ENCODE measurements at regions not wholly inside any gene's neighbourhood (a gene's known extent, or its start where the extent isn't known, plus 50 kb on each side); places are given as distances from the start of the nearest gene placed in this dataset.

DNA sequence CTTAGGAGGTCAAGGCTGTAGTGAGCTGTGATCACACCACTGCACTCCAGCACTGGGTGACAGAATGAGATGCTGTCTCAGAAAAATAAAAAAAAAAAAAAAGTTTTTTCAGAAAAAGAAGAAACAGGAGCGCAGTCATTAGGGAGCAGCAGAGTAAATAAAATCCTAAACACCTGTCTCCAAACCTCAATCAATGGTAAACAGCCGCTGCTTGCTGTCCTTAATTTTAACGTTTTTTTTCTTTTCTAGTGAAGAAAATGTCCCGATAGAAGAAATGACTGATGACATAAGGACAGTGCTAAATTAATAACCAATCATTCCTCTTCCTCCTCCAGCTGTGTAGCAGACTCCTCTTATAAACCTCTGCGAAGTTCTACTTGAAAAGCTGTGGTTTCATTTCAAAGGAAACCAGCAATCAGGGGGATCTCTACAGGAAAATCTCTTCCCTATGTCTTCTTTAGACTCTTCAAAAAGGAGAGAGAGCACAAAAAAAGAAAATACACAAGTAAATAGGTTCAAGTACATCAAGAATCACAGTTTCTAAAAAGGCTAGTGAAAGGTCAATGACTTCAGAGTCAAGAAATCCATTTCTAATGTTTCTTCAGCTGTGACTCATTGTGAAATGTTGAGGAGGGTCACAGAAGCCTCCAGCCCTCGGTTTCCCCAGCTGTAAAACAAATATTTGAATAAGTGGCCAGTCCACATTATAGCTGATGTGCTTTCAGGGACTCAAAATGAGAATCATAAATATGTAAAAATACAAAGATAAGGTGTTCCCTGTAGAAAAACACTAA lies 127.6 kb downstream of the TMCO5A start:
- H3K27ac Mint-ChIP-seq = no peak overlapping the region
- no peak overlapping the region for H3K4me3 Mint-ChIP-seq
- no peaks in the 10 kb centered on the region for H3K9me3 Mint-ChIP-seq (ENCODE audit: low read depth)
- peaks cover 24% of the 10 kb centered on the region for H3K27me3 Mint-ChIP-seq
- no peaks in the 10 kb centered on the region for H3K36me3 Mint-ChIP-seq
- peaks cover 6% of the 10 kb centered on the region for H3K4me1 Mint-ChIP-seq (ENCODE audit: low read depth)

DNA sequence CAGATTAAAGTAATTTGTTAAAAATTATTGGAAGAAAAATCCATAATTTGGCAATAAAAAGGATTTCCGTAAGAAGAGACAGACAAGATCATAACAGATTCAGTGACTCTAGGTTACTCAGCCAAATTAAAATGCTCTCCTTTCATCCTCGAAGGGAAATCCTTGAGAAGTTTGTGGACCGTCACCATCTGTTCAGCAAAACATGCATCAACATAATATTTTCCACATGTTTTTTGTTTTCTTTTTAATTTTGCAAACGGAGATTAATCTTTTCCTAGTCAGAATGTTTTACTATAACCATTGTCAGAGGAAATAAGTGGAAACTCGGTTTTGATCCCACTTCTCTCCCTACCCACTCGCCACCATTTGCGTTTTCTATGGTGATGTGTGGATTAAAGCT lies 128.3 kb downstream of the TMCO5A start:
- Mint-ChIP-seq H3K36me3 (no peaks in the 10 kb centered on the region), H3K4me1 (ENCODE audit: low read depth) (peaks cover 6% of the 10 kb centered on the region)

GRCh38 chr15:38065721-38066345 lies 131.4 kb downstream of the TMCO5A start:
- Mint-ChIP-seq H3K4me1 (ENCODE audit: low read depth) (peaks cover 14% of the 10 kb centered on the region), H3K9me3 (ENCODE audit: low read depth) (no peaks in the 10 kb centered on the region), H3K4me3 (no peak overlapping the region), H3K27ac (no peak overlapping the region), H3K27me3 (peaks cover 21% of the 10 kb centered on the region), H3K36me3 (no peaks in the 10 kb centered on the region)

More for the DNA sequence above, 128.3 kb downstream of the TMCO5A start:
- no peaks in the 10 kb centered on the region for H3K9me3 Mint-ChIP-seq (ENCODE audit: low read depth)
- no peak overlapping the region for H3K4me3 Mint-ChIP-seq
- H3K27ac Mint-ChIP-seq = no peak overlapping the region
- H3K27me3 Mint-ChIP-seq = peaks cover 24% of the 10 kb centered on the region

DNA sequence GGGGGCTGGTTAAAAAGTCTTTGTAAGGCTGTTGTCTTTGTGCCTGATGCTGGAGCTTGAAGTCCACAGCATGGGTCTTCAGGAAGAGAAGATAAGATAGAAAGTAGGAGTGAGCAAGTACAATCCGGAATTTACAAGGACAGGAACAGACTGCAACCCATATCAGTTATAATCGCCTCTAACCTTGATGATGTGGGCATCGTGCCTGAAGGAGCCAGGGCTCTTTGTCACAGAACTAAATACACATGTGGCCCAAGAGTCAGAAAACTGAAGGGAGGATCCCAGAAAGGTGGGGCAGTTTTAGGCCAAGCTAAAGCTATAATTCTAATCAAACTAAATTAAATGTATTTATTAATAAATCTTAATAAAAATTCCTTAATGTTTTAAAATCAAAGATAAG lies 132.2 kb downstream of the TMCO5A start:
- Mint-ChIP-seq H3K4me3 (no peak overlapping the region), H3K9me3 (ENCODE audit: low read depth) (no peaks in the 10 kb centered on the region), H3K36me3 (no peaks in the 10 kb centered on the region), H3K4me1 (ENCODE audit: low read depth) (peaks cover 21% of the 10 kb centered on the region), H3K27ac (no peak overlapping the region), H3K27me3 (peaks cover 25% of the 10 kb centered on the region)

DNA sequence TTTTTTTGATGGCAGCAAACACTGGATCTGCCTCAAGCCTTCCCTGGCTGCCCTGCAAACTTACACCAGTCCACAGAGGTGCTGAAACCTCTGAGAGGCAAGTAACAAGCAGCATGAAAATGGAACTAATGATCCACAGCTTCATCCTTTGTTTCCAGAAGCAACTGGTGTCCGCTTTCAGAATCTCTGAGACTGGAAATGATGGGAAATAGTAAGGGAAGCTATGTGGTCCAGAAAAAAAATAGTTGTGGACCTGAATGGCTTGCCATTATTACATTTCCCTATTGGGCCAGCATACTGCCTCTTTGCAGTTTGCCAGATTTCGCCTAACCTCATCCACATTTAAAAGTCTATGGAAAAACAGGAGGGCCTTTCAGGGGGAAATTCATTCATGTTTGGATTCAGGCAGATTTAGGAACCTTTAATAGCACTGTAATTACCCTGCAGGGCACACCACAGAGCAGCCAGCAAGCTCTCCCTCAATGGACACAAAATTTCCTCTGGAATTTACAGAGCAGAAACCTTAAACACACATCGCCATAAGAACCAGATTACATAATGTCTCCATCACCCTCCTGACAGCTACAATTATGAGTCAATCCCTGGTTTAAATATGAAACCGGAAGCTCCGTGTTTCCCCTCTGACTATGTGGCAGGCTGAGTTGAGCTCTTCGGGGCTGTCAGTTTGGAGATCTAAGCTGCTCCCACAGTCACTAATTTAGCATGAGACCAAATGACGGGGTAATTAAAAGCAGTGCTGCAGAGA lies 134.4 kb downstream of the TMCO5A start:
- H3K36me3 Mint-ChIP-seq = no peaks in the 10 kb centered on the region
- H3K4me1 Mint-ChIP-seq (ENCODE audit: low read depth) = peaks cover 35% of the 10 kb centered on the region
- peaks cover 35% of the 10 kb centered on the region for H3K27me3 Mint-ChIP-seq
- H3K4me3 Mint-ChIP-seq = no peak overlapping the region
- peak overlapping the region; percentile 46 for H3K27ac Mint-ChIP-seq
- H3K9me3 Mint-ChIP-seq (ENCODE audit: low read depth) = no peaks in the 10 kb centered on the region

- H3K36me3 Mint-ChIP-seq = no peaks in the 10 kb centered on the region
- peak overlapping the region; percentile 46 for H3K27ac Mint-ChIP-seq
- no peaks in the 10 kb centered on the region for H3K9me3 Mint-ChIP-seq (ENCODE audit: low read depth)
- H3K27me3 Mint-ChIP-seq = peaks cover 40% of the 10 kb centered on the region
- H3K4me3 Mint-ChIP-seq = no peak overlapping the region
- peaks cover 35% of the 10 kb centered on the region for H3K4me1 Mint-ChIP-seq (ENCODE audit: low read depth)
Measured at GRCh38 chr15:38069511-38070011, 135.1 kb downstream of the TMCO5A start.

GRCh38 chr15:38070778-38071177 lies 136.3 kb downstream of the TMCO5A start:
- Mint-ChIP-seq H3K4me3 (no peak overlapping the region), H3K27ac (no peak overlapping the region), H3K4me1 (ENCODE audit: low read depth) (peaks cover 35% of the 10 kb centered on the region), H3K9me3 (ENCODE audit: low read depth) (no peaks in the 10 kb centered on the region), H3K36me3 (no peaks in the 10 kb centered on the region), H3K27me3 (peaks cover 42% of the 10 kb centered on the region)

- no peak overlapping the region for H3K4me3 Mint-ChIP-seq
- no peak overlapping the region for H3K27ac Mint-ChIP-seq
- H3K9me3 Mint-ChIP-seq (ENCODE audit: low read depth) = no peaks in the 10 kb centered on the region
- H3K36me3 Mint-ChIP-seq = no peaks in the 10 kb centered on the region
- H3K4me1 Mint-ChIP-seq (ENCODE audit: low read depth) = peaks cover 35% of the 10 kb centered on the region
- peaks cover 41% of the 10 kb centered on the region for H3K27me3 Mint-ChIP-seq
Measured at GRCh38 chr15:38071211-38071972, 137.0 kb downstream of the TMCO5A start.

- no peak overlapping the region for H3K27ac Mint-ChIP-seq
Measured at GRCh38 chr15:38072007-38072347, 137.5 kb downstream of the TMCO5A start.

GRCh38 chr15:38072348-38073177 lies 138.1 kb downstream of the TMCO5A start:
- Mint-ChIP-seq H3K4me1 (ENCODE audit: low read depth) (peaks cover 35% of the 10 kb centered on the region), H3K9me3 (ENCODE audit: low read depth) (no peaks in the 10 kb centered on the region), H3K27me3 (peaks cover 39% of the 10 kb centered on the region), H3K4me3 (peak overlapping the region; percentile 66), H3K27ac (no peak overlapping the region), H3K36me3 (no peaks in the 10 kb centered on the region)

More at GRCh38 chr15:38072007-38072347, 137.5 kb downstream of the TMCO5A start:
- H3K4me3 Mint-ChIP-seq = peak overlapping the region; percentile 66
- peaks cover 39% of the 10 kb centered on the region for H3K27me3 Mint-ChIP-seq
- H3K36me3 Mint-ChIP-seq = no peaks in the 10 kb centered on the region
- H3K9me3 Mint-ChIP-seq (ENCODE audit: low read depth) = no peaks in the 10 kb centered on the region
- H3K4me1 Mint-ChIP-seq (ENCODE audit: low read depth) = peaks cover 35% of the 10 kb centered on the region

GRCh38 chr15:38073178-38073946 lies 138.9 kb downstream of the TMCO5A start:
- H3K27me3 Mint-ChIP-seq = peaks cover 34% of the 10 kb centered on the region
- H3K4me3 Mint-ChIP-seq = peak overlapping the region; percentile 62

DNA sequence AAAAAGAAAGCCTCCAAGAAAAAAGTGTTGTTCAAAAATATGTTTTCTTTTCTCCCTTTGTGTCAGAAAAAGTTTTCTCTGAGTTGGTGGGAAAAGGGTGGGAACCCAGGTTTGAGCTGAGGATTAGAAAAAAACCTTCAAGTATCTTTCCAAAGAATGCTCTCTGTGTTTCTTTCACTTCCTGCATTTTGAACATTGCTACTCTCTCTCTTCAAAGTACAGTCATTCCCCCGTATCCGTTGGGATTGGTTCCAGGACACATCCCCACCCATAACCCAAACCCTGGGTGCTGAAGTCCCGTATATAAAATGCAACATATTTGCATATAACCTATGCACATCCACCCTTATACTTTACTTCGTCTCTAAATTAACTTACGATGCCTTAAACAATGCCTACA lies 139.6 kb downstream of the TMCO5A start:
- Mint-ChIP-seq H3K36me3 (no peaks in the 10 kb centered on the region), H3K27me3 (peaks cover 34% of the 10 kb centered on the region), H3K4me1 (ENCODE audit: low read depth) (peaks cover 28% of the 10 kb centered on the region), H3K4me3 (no peak overlapping the region), H3K9me3 (ENCODE audit: low read depth) (no peaks in the 10 kb centered on the region), H3K27ac (no peak overlapping the region)

More at GRCh38 chr15:38073178-38073946, 138.9 kb downstream of the TMCO5A start:
- Mint-ChIP-seq H3K9me3 (ENCODE audit: low read depth) (no peaks in the 10 kb centered on the region), H3K36me3 (no peaks in the 10 kb centered on the region), H3K27ac (no peak overlapping the region), H3K4me1 (ENCODE audit: low read depth) (peaks cover 32% of the 10 kb centered on the region)

GRCh38 chr15:38075466-38075865 lies 141.0 kb downstream of the TMCO5A start:
- no peak overlapping the region for H3K4me3 Mint-ChIP-seq
- peaks cover 32% of the 10 kb centered on the region for H3K27me3 Mint-ChIP-seq
- H3K4me1 Mint-ChIP-seq (ENCODE audit: low read depth) = peaks cover 23% of the 10 kb centered on the region
- no peaks in the 10 kb centered on the region for H3K9me3 Mint-ChIP-seq (ENCODE audit: low read depth)
- H3K36me3 Mint-ChIP-seq = no peaks in the 10 kb centered on the region
- H3K27ac Mint-ChIP-seq = no peak overlapping the region
